Mammary epithelial cell (primary cell): ENCODE measurements at regions not wholly inside any gene's neighbourhood (a gene's known extent, or its start where the extent isn't known, plus 50 kb on each side); places are given as distances from the start of the nearest gene placed in this dataset.

ENCODE experiments used
- EZH2 ChIP-seq: IDR thresholded peaks from 2 replicates; pipeline ENCODE4 v1.6.1; 2012; ENCODE audit warnings: low read length, inconsistent platforms, borderline replicate concordance
- TF ChIP-seq, protein P1 (sequence below), 2 donors: IDR thresholded peaks in 1 of 2; conservative IDR thresholded peaks in 1 of 2; 2 replicates each; pipeline ENCODE4 v1.5.1; 2011 to 2012; ENCODE audit warnings: inconsistent platforms in 2 of 2, low read length in 2 of 2, mild to moderate bottlenecking in 2 of 2, control low read depth in 1 of 2, low read depth in 1 of 2; ENCODE audit not compliant: insufficient read depth in 1 of 2; ENCODE audit errors: extremely low read depth in 1 of 2

DNA sequence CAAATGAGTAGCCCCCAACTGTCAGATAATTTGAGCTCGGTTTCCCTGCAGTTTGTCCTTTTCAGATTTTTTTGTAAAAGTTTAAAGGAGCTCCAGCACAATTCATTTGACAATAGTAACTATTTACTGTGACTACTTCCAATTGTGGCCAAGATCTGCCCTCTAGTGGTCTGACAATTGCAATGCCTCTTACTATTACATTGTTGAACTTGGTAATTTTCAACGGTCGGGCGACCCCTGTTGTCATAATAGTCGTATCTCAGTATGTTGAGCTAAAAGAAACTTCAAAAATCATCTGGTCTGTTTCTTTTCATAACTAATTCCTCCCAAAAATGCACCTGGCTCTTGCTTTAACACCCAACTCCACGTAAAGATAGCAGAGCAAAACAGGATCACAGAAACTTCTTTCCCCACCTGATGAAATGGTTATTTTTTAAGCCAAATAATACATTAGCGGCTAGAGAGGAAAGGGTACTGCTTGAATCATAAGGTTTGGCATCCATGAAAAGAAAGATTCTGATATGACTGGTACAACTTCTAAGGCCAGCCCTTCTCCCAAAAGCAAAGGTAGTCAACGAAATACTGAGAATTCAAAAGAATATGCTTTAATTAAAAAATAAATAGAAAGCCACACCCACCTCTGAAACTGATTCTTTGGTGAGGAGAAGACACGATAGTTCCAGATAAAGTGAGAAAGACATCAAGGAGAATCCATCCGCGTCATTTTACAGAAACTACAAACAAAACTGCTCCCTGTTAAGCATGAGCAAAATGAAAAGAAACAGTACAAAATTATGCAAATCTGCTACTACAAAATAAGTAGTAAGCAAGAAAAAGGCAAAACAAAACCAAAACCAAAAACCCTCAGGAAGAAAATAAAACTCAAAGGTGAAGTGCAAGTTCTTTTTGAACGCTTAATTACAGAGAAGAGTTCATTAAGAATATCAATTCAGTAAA is 76.9 kb upstream of the HTR4 start:
- TF ChIP-seq, protein P1, sequence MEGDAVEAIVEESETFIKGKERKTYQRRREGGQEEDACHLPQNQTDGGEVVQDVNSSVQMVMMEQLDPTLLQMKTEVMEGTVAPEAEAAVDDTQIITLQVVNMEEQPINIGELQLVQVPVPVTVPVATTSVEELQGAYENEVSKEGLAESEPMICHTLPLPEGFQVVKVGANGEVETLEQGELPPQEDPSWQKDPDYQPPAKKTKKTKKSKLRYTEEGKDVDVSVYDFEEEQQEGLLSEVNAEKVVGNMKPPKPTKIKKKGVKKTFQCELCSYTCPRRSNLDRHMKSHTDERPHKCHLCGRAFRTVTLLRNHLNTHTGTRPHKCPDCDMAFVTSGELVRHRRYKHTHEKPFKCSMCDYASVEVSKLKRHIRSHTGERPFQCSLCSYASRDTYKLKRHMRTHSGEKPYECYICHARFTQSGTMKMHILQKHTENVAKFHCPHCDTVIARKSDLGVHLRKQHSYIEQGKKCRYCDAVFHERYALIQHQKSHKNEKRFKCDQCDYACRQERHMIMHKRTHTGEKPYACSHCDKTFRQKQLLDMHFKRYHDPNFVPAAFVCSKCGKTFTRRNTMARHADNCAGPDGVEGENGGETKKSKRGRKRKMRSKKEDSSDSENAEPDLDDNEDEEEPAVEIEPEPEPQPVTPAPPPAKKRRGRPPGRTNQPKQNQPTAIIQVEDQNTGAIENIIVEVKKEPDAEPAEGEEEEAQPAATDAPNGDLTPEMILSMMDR (conservative IDR thresholded peaks at IDR 0.05 in 1 of 2, IDR thresholded peaks at IDR 0.05 in 1 of 2; ENCODE audit: extremely low read depth in 1 of 2, insufficient read depth in 1 of 2, low read depth in 1 of 2, low read length in 2 of 2): peak; percentile 76 to 98
- TF ChIP-seq EZH2: no peak
